ENCODE measurements at regions not wholly inside any gene's neighbourhood (a gene's known extent, or its start where the extent isn't known, plus 50 kb on each side); places are given as distances from the start of the nearest gene placed in this dataset.

GRCh38 chr12:65707051-65707450, 117.2 kb upstream of the HMGA2 start:
- TF ChIP-seq CTCF (IDR thresholded peaks at IDR 0.05) (no peak), POLR2A (IDR thresholded peaks at IDR 0.05) (no peak)
